GM10266 (cell line): ENCODE measurements at regions not wholly inside any gene's neighbourhood (a gene's known extent, or its start where the extent isn't known, plus 50 kb on each side); places are given as distances from the start of the nearest gene placed in this dataset.
"Not testable (repeated sequence)": the region's sequence is repeated elsewhere in the genome, so short reads cannot be mapped to it uniquely, and the experiment has no call there.

Experiments
- DNase-seq: peaks from one replicate; pipeline ENCODE4 v3.0.0; 2012; ENCODE audit errors: extremely low spot score
- CTCF ChIP-seq: IDR thresholded peaks from 2 replicates; pipeline ENCODE4 v1.5.1; 2012; ENCODE audit warnings: mild to moderate bottlenecking, low read depth; ENCODE audit not compliant: control insufficient read depth, insufficient read depth; ENCODE audit errors: missing control alignments

GRCh38 chr4:57309658-57310057, 199.5 kb upstream of the IGFBP7 start:
- TF ChIP-seq CTCF, result no peak
- DNase-seq, result no peak

- no peak for TF ChIP-seq CTCF
- no peak for DNase-seq
These were observed 198.1 kb upstream of the IGFBP7 start for GRCh38 chr4:57308301-57308700.

- DNase-seq, result no peak
- TF ChIP-seq CTCF, result no peak
These were observed 195.7 kb upstream of the IGFBP7 start for GRCh38 chr4:57305836-57306235.

- DNase-seq, result no peak
These were observed 193.0 kb upstream of the IGFBP7 start for GRCh38 chr4:57303012-57303751.

GRCh38 chr4:57300300-57300699, 190.1 kb upstream of the IGFBP7 start:
- not testable (repeated sequence) for DNase-seq

More at GRCh38 chr4:57303012-57303751, 193.0 kb upstream of the IGFBP7 start:
- TF ChIP-seq CTCF, result no peak

GRCh38 chr4:57291911-57292310, 181.7 kb upstream of the IGFBP7 start:
- no peak for TF ChIP-seq CTCF
- no peak for DNase-seq

GRCh38 chr4:57287687-57288604, 177.8 kb upstream of the IGFBP7 start:
- TF ChIP-seq CTCF, result no peak
- DNase-seq, result no peak
